GM12878 (cell line): ENCODE measurements at regions not wholly inside any gene's neighbourhood (a gene's known extent, or its start where the extent isn't known, plus 50 kb on each side); places are given as distances from the start of the nearest gene placed in this dataset.
A peak's percentile ranks its signal among the peaks of the same experiment; 100 is the strongest.

Experiments
- ATAC-seq: fragments of 200-7000 bp; cut with Tn5 transposase; 3 replicates; pipeline ENCODE4 v1.9.1; 2020; ENCODE audit warnings: mild to moderate bottlenecking, moderate library complexity
- BruUV-seq: library from RNA; stranded (reverse); fragments of 400-500 nt; replicated peaks from 2 replicates; lab custom pipeline; 2021; lab: Mats Ljungman, UMichigan
- CTCF ChIA-PET: fragments of 300-600 bp; sonication (Branson Sonifier 250); formaldehyde crosslinking; extraction: SDS; loops from one replicate; lab custom pipeline; 2021; ENCODE audit warnings: inconsistent platforms; lab: Yijun Ruan, JAX
- POLR2A ChIA-PET: fragments of 350-600 bp; formaldehyde crosslinking; extraction: SDS; loops from one replicate; lab custom pipeline; 2021; ENCODE audit warnings: inconsistent platforms; lab: Charles Lee
- RAD21 ChIA-PET: fragments of 300-600 bp; sonication (Branson Sonifier 250); formaldehyde crosslinking; loops from one replicate; lab custom pipeline; 2023; ENCODE audit warnings: antibody characterized with exemption; ENCODE audit not compliant: unreplicated experiment; lab: Charles Lee
- SMC1A ChIA-PET: fragments of 300-600 bp; sonication (Branson Sonifier 250); formaldehyde crosslinking; loops from one replicate; lab custom pipeline; 2023; ENCODE audit not compliant: unreplicated experiment, uncharacterized antibody; lab: Charles Lee
- DNase-seq: peaks from one replicate; pipeline ENCODE4 v3.0.0-alpha.2; 2011; ENCODE audit warnings: low read depth, low spot score
- FAIRE-seq: peaks from 3 replicates; lab custom pipeline; 2011; peaks lifted over from hg19 to GRCh38; lab: Jason Lieb, UNC
- H2AFZ ChIP-seq: 2 replicates; pipeline ENCODE4 v1.6.0; 2011; ENCODE audit warnings: low read depth, low read length, control low read depth; ENCODE audit not compliant: control insufficient read depth
- H3K27ac ChIP-seq: 2 replicates; pipeline ENCODE4 v1.5.1; 2011; ENCODE audit warnings: control low read depth; ENCODE audit not compliant: control insufficient read depth, insufficient read depth
- H3K27me3 ChIP-seq, 2 experiments: replicated peaks in 1 of 2; 2 replicates each; pipeline versions ENCODE4 v1.6.0 to v1.6.1; 2011; ENCODE audit warnings: low read length in 1 of 2; ENCODE audit not compliant: control insufficient read depth in 2 of 2, insufficient read depth in 2 of 2
- H3K36me3 ChIP-seq, 2 experiments: 2 replicates each; pipeline ENCODE4 v1.5.1; 2011; ENCODE audit warnings: low read length in 1 of 2; ENCODE audit not compliant: control insufficient read depth in 2 of 2, insufficient read depth in 2 of 2
- H3K4me1 ChIP-seq: 2 replicates; pipeline ENCODE4 v1.6.1; 2011; ENCODE audit warnings: mild to moderate bottlenecking, low read length, moderate library complexity, mixed read lengths; ENCODE audit not compliant: control insufficient read depth, insufficient read depth
- H3K4me2 ChIP-seq: 2 replicates; pipeline ENCODE4 v1.6.0; 2011; ENCODE audit warnings: control low read depth; ENCODE audit not compliant: control insufficient read depth, insufficient read depth
- H3K4me3 ChIP-seq: fragments of 200-600 bp; sonication (generic); 2 replicates; pipeline ENCODE4 v1.5.1; 2016
- H3K79me2 ChIP-seq: 2 replicates; pipeline ENCODE4 v1.6.0; 2011; ENCODE audit warnings: low read length; ENCODE audit not compliant: control insufficient read depth, insufficient read depth
- H3K9ac ChIP-seq: 2 replicates; pipeline ENCODE4 v1.8.0; 2011; ENCODE audit warnings: low read length, control low read depth, mixed read lengths; ENCODE audit not compliant: control insufficient read depth, insufficient read depth
- H3K9me3 ChIP-seq: replicated peaks from 3 replicates; pipeline ENCODE4 v1.5.1; 2011; ENCODE audit warnings: mild to moderate bottlenecking, low read length; ENCODE audit not compliant: control insufficient read depth, insufficient read depth
- H4K20me1 ChIP-seq: 2 replicates; pipeline ENCODE4 v1.6.0; 2011; ENCODE audit not compliant: control insufficient read depth, insufficient read depth
- ASH2L ChIP-seq: fragments of 300-600, 200-600 bp; sonication (generic); IDR thresholded peaks from 2 replicates; pipeline ENCODE4 v1.6.1; 2017; ENCODE audit warnings: low read depth, mild to moderate bottlenecking, borderline replicate concordance
- BRCA1 ChIP-seq: IDR thresholded peaks from 2 replicates; pipeline ENCODE4 v1.6.1; 2011; ENCODE audit warnings: low read depth, low read length, improper control_type of control experiment
- DPF2 ChIP-seq: fragments of 450-650 bp; IDR thresholded peaks from 2 replicates; pipeline ENCODE4 v1.6.1; 2017; ENCODE audit warnings: mild to moderate bottlenecking
- E4F1 ChIP-seq: fragments of 450-650 bp; IDR thresholded peaks from 2 replicates; pipeline ENCODE4 v1.6.1; 2018; ENCODE audit warnings: borderline replicate concordance, mild to moderate bottlenecking; ENCODE audit not compliant: partially characterized antibody
- EED ChIP-seq: sonication (generic); IDR thresholded peaks from 2 replicates; pipeline ENCODE4 v1.6.1; 2016; ENCODE audit warnings: antibody characterized with exemption, low read depth
- EGR1 ChIP-seq, 2 experiments: IDR thresholded peaks; 1 replicate in 1 of 2; 2 replicates in 1 of 2; pipeline ENCODE4 v1.6.1; 2011 to 2012; ENCODE audit warnings: low read depth in 2 of 2, low read length in 2 of 2, borderline replicate concordance in 1 of 2, mild to moderate bottlenecking in 1 of 2, moderate library complexity in 1 of 2
- EZH2 ChIP-seq: IDR thresholded peaks from 2 replicates; pipeline ENCODE4 v1.6.1; 2012; ENCODE audit warnings: low read depth, mild to moderate bottlenecking, control low read depth, inconsistent platforms, low read length, borderline replicate concordance; ENCODE audit not compliant: control insufficient read depth
- HDAC6 ChIP-seq: fragments of 200-600 bp; sonication (generic); IDR thresholded peaks from one replicate; pipeline ENCODE4 v1.8.0; 2017; ENCODE audit warnings: antibody characterized with exemption; ENCODE audit not compliant: unreplicated experiment
- HDGF ChIP-seq: fragments of 450-650 bp; IDR thresholded peaks from 2 replicates; pipeline ENCODE4 v1.6.1; 2016; ENCODE audit warnings: antibody characterized with exemption
- IRF4 ChIP-seq: IDR thresholded peaks from 2 replicates; pipeline ENCODE4 v1.6.1; 2011; ENCODE audit warnings: low read depth, low read length
- KAT2A ChIP-seq: conservative IDR thresholded peaks from 2 replicates; pipeline ENCODE4 v1.6.1; 2011; ENCODE audit warnings: low read depth, low read length; ENCODE audit not compliant: control insufficient read depth
- NBN ChIP-seq: fragments of 450-650 bp; IDR thresholded peaks from 2 replicates; pipeline ENCODE4 v1.6.1; 2016
- NFYA ChIP-seq: IDR thresholded peaks from 2 replicates; pipeline ENCODE4 v1.6.1; 2011; ENCODE audit warnings: low read depth, mild to moderate bottlenecking, low read length, improper control_type of control experiment, borderline replicate concordance
- PKNOX1 ChIP-seq: fragments of 450-650 bp; IDR thresholded peaks from 2 replicates; pipeline ENCODE4 v1.6.1; 2016; ENCODE audit warnings: mild to moderate bottlenecking
- PML ChIP-seq: IDR thresholded peaks from 2 replicates; pipeline ENCODE4 v1.6.1; 2012; ENCODE audit warnings: low read length, inconsistent platforms
- SKIL ChIP-seq: fragments of 450-650 bp; IDR thresholded peaks from 2 replicates; pipeline ENCODE4 v1.6.1; 2017; ENCODE audit warnings: mild to moderate bottlenecking, low read depth, inconsistent platforms; ENCODE audit not compliant: poor library complexity, severe bottlenecking
- SMC3 ChIP-seq: IDR thresholded peaks from 2 replicates; pipeline ENCODE4 v1.6.1; 2011; ENCODE audit warnings: low read length, improper control_type of control experiment, borderline replicate concordance
- STAT1 ChIP-seq: fragments of 450-650 bp; conservative IDR thresholded peaks from 2 replicates; pipeline ENCODE4 v1.6.1; 2014; ENCODE audit warnings: antibody characterized with exemption, mild to moderate bottlenecking
- TCF3 ChIP-seq: IDR thresholded peaks from 2 replicates; pipeline ENCODE4 v1.6.1; 2012; ENCODE audit warnings: low read depth, mild to moderate bottlenecking, low read length, borderline replicate concordance; ENCODE audit not compliant: insufficient read depth
- ZSCAN29 ChIP-seq: fragments of 450-650 bp; IDR thresholded peaks from 2 replicates; pipeline ENCODE4 v1.6.1; 2017; ENCODE audit warnings: mild to moderate bottlenecking, moderate library complexity
- WGBS: methylation state at CpG from one replicate; pipeline ENCODE4 v1.1.6; 2016; ENCODE audit warnings: low lambda C conversion rate; ENCODE audit not compliant: insufficient replicate concordance, insufficient coverage; ENCODE audit errors: missing lambda C conversion rate; 5-methylcytosine and 5-hydroxymethylcytosine counted together
- in situ Hi-C: fragments of 300-500 bp; cut with MboI; formaldehyde crosslinking; loops from 9 replicates; pipeline ENCODE4 v1.14.3; 2018; ENCODE audit warnings: mixed read lengths
- intact Hi-C: fragments of 100-400 bp; cut with micrococcal nuclease; formaldehyde crosslinking; loops from one replicate; pipeline ENCODE4 v1.14.2; 2022; ENCODE audit not compliant: unreplicated experiment

- Histone ChIP-seq H3K79me2 (peaks cover 18% of the 10 kb centered on the region), H3K4me1 (peaks cover 17% of the 10 kb centered on the region), H3K9me3 (no peaks in the 10 kb centered on the region), H3K27me3 (no peaks in the 10 kb centered on the region), H3K4me2 (no peak overlapping the region), H4K20me1 (no peaks in the 10 kb centered on the region), H3K36me3 (peaks cover 27 to 40% of the 10 kb centered on the region in 2 experiments), H3K4me3 (no peak overlapping the region), H3K9ac (no peak overlapping the region), H2AFZ (no peak overlapping the region), H3K27ac (peak overlapping the region; percentile 57)
- DNase-seq = no peak
- intact Hi-C loops = loop anchor here (5.0 to 10.0 kb wide), 2 partner anchors 173 to 256 kb away; partner anchors contain the start of gene STAMBP
- ChIA-PET RAD21 (interaction anchor here (1.0 to 2.6 kb wide), 19 partner anchors 14 to 258 kb away, joined by 3 to 18 read pairs (median 6); partner anchors contain the start of gene STAMBP), POLR2A (interaction anchor here (0.6 to 1.4 kb wide), 7 partner anchors 13 to 129 kb away, joined by 3 to 6 read pairs (median 3); no protein-coding TSS in a partner anchor), SMC1A (interaction anchor here (0.9 to 4.9 kb wide), 16 partner anchors 12 to 259 kb away, joined by 3 to 53 read pairs (median 4); partner anchors contain the start of genes MOB1A and STAMBP), CTCF (interaction anchor here (0.6 to 2.6 kb wide), 16 partner anchors 23 to 256 kb away, joined by 3 to 29 read pairs (median 5); partner anchors contain the start of gene STAMBP)
- in situ Hi-C loops = no loop called here
- FAIRE-seq = no peak
- no TSS peak for BruUV-seq
- 61% methylated on average over 10 of the region's 10 CpGs for WGBS
- peak; percentile 39 for ATAC-seq
- no peak for TF ChIP-seq PKNOX1
- no peak for TF ChIP-seq ZSCAN29
- no peak for TF ChIP-seq ASH2L
- TF ChIP-seq NFYA = no peak
- TF ChIP-seq EGR1 (IDR thresholded peaks at IDR 0.05; ENCODE audit: borderline replicate concordance in 1 of 2, low read depth in 2 of 2, low read length in 2 of 2) = no peak
- TF ChIP-seq PML = no peak
- TF ChIP-seq DPF2 = no peak
- TF ChIP-seq IRF4 = no peak
- no peak for TF ChIP-seq STAT1
- no peak for TF ChIP-seq HDAC6
- no peak for TF ChIP-seq BRCA1
- TF ChIP-seq EZH2 = no peak
- TF ChIP-seq TCF3 = no peak
- TF ChIP-seq EED = no peak; the same call in 1 of the 2 replicates
- TF ChIP-seq NBN = no peak
- peak; percentile 38; the same call in 1 of the 2 replicates for TF ChIP-seq SMC3
- no peak for TF ChIP-seq HDGF
- TF ChIP-seq E4F1 = no peak
- no peak for TF ChIP-seq KAT2A
- no peak for TF ChIP-seq SKIL
Observed at GRCh38 chr2:74080346-74080745, 67.4 kb downstream of the BOLA3 start.
